Suppressor macrophage treated with lipopolysaccharide for 4 hours (primary cell): ENCODE measurements at regions not wholly inside any gene's neighbourhood (a gene's known extent, or its start where the extent isn't known, plus 50 kb on each side); places are given as distances from the start of the nearest gene placed in this dataset.
"Not testable (repeated sequence)": the region's sequence is repeated elsewhere in the genome, so short reads cannot be mapped to it uniquely, and the experiment has no call there.

Source experiments
- DNase-seq: peaks from one replicate; pipeline ENCODE4 v3.0.0-alpha.2; 2020

GRCh38 chr2:185667452-185667851, 71.2 kb upstream of the FSIP2 start:
- no peak for DNase-seq

DNA sequence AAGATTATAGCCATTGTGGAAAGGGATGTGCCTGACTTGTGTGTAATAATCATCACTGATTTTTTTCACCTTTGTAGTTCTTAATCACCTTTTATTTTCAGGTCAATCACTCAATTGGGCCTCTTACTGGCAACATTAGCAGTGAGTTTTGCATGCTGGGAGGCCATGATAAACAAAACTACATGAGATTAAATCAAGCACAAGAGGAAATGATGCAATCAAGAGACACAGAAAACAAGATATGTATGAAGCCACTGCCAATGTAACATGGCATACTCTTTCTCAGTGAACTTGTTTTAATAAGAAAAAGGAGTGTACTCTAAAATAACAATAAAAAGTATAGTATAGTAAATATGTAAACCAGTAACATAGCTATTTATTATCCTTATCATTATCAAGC, 69.9 kb upstream of the FSIP2 start:
- DNase-seq = no peak

- DNase-seq = no peak
Observed at GRCh38 chr2:185674232-185674631, 64.4 kb upstream of the FSIP2 start.

GRCh38 chr2:185676316-185676715, 62.3 kb upstream of the FSIP2 start:
- DNase-seq = no peak

GRCh38 chr2:185687001-185687400, 51.6 kb upstream of the FSIP2 start:
- DNase-seq = not testable (repeated sequence)

DNA sequence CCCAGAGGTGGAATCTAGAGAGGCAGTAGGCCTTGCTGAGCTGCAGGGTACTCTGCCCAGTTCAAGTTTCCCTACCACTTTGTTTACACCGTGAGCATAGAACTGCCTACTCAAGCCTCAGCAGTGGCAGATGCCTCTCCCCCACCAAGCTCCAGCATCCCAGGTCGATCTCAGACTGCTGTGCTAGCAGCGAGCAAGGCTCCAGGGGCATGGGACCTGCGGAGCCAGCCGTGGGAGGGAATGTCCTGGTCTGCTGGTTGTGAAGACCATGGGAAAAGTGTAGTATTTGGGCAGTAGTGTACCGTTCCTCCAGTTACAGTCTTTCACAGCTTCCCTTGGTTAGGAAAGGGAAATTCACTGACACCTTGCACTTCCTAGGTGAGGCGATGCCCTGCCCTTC, 50.6 kb upstream of the FSIP2 start:
- DNase-seq = no peak
